Fibroblast of lung (primary cell): ENCODE measurements at regions not wholly inside any gene's neighbourhood (a gene's known extent, or its start where the extent isn't known, plus 50 kb on each side); places are given as distances from the start of the nearest gene placed in this dataset.

ENCODE experiments used
- DNase-seq, 2 donors: peaks; one replicate each; pipeline versions ENCODE4 v3.0.0 to v3.0.0-alpha.2; 2010; ENCODE audit warnings: low read depth in 2 of 2
- H2AFZ ChIP-seq: 2 replicates; pipeline ENCODE4 v1.5.1; 2012; ENCODE audit warnings: low read length, control low read depth, inconsistent platforms
- H3K27ac ChIP-seq: 2 replicates; pipeline ENCODE4 v1.5.1; 2011; ENCODE audit warnings: low read length, control low read depth; ENCODE audit not compliant: insufficient read depth
- H3K27me3 ChIP-seq: 2 replicates; pipeline ENCODE4 v1.5.1; 2011; ENCODE audit warnings: mild to moderate bottlenecking, low read length; ENCODE audit not compliant: control insufficient read depth, insufficient read depth
- H3K36me3 ChIP-seq: 2 replicates; pipeline ENCODE4 v1.5.1; 2011; ENCODE audit warnings: low read length; ENCODE audit not compliant: control insufficient read depth, insufficient read depth
- H3K4me1 ChIP-seq: 2 replicates; pipeline ENCODE4 v1.5.1; 2011; ENCODE audit warnings: low read length; ENCODE audit not compliant: control insufficient read depth, insufficient read depth; ENCODE audit errors: extremely low read depth
- H3K4me2 ChIP-seq: 2 replicates; pipeline ENCODE4 v1.5.1; 2011; ENCODE audit warnings: low read length, control low read depth; ENCODE audit not compliant: insufficient read depth; ENCODE audit errors: extremely low read depth
- H3K4me3 ChIP-seq, 4 experiments: fragments of 200-600 bp in 1 of 4; sonication (generic) in 1 of 4; replicated peaks in 1 of 4; 2 replicates each; pipeline ENCODE4 v1.5.1; 2011 to 2016; ENCODE audit warnings: low read length in 4 of 4, low read depth in 3 of 4, mild to moderate bottlenecking in 3 of 4, control low read depth in 2 of 4, inconsistent platforms in 1 of 4, mixed read lengths in 1 of 4; ENCODE audit not compliant: insufficient read depth in 1 of 4; ENCODE audit errors: control extremely low read depth in 1 of 4
- H3K79me2 ChIP-seq: 2 replicates; pipeline ENCODE4 v1.5.1; 2012; ENCODE audit warnings: mild to moderate bottlenecking, low read length, inconsistent platforms; ENCODE audit not compliant: control insufficient read depth, insufficient read depth
- H3K9ac ChIP-seq: 2 replicates; pipeline ENCODE4 v1.5.1; 2011; ENCODE audit warnings: mild to moderate bottlenecking, low read length, control low read depth; ENCODE audit not compliant: insufficient read depth
- H3K9me3 ChIP-seq: 2 replicates; pipeline ENCODE4 v1.5.1; 2012; ENCODE audit warnings: low read depth, low read length; ENCODE audit not compliant: control insufficient read depth, insufficient read depth
- H4K20me1 ChIP-seq: 2 replicates; pipeline ENCODE4 v1.5.1; 2011; ENCODE audit warnings: low read length; ENCODE audit not compliant: control insufficient read depth, insufficient read depth; ENCODE audit errors: extremely low read depth
- EZH2 ChIP-seq: IDR thresholded peaks from 2 replicates; pipeline ENCODE4 v1.5.1; 2012; ENCODE audit warnings: low read length, control low read depth, mild to moderate bottlenecking; ENCODE audit errors: missing control alignments
- TF ChIP-seq, protein P1 (sequence below), 2 donors: IDR thresholded peaks in 1 of 2; conservative IDR thresholded peaks in 1 of 2; 1 replicate in 1 of 2; 2 replicates in 1 of 2; pipeline ENCODE4 v1.5.1; 2011 to 2012; ENCODE audit warnings: low read length in 2 of 2, control low read depth in 1 of 2, inconsistent platforms in 1 of 2, low read depth in 1 of 2, mild to moderate bottlenecking in 1 of 2

DNA sequence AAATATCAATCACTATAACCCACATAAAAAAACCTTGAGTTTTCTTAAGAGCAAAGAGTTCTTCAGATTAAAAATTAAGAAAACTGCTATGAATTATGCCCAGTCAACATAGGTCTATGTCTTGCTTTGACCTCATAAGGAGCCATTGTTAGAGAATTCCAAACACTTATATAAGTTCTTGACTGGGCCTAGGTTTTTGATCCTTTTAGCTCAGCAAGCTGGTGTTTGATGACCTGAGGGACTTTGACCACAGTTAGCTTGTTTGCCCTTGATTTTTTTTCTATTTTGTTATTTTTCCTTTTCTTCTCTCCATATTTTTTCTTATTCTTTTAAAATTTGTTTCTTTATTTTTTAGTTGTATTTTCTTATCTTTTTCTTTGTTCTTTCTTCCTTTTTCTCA is 122.3 kb downstream of the RHOU start:
- DNase-seq: no peak
- no peaks in the 10 kb centered on the region for H4K20me1 ChIP-seq
- TF ChIP-seq EZH2: no peak
- TF ChIP-seq, protein P1, sequence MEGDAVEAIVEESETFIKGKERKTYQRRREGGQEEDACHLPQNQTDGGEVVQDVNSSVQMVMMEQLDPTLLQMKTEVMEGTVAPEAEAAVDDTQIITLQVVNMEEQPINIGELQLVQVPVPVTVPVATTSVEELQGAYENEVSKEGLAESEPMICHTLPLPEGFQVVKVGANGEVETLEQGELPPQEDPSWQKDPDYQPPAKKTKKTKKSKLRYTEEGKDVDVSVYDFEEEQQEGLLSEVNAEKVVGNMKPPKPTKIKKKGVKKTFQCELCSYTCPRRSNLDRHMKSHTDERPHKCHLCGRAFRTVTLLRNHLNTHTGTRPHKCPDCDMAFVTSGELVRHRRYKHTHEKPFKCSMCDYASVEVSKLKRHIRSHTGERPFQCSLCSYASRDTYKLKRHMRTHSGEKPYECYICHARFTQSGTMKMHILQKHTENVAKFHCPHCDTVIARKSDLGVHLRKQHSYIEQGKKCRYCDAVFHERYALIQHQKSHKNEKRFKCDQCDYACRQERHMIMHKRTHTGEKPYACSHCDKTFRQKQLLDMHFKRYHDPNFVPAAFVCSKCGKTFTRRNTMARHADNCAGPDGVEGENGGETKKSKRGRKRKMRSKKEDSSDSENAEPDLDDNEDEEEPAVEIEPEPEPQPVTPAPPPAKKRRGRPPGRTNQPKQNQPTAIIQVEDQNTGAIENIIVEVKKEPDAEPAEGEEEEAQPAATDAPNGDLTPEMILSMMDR (conservative IDR thresholded peaks at IDR 0.05 in 1 of 2, IDR thresholded peaks at IDR 0.05 in 1 of 2; ENCODE audit: low read depth in 1 of 2, low read length in 2 of 2): no peak
- no peak overlapping the region for H3K9ac ChIP-seq
- H2AFZ ChIP-seq: no peak overlapping the region
- no peaks in the 10 kb centered on the region for H3K36me3 ChIP-seq
- H3K27ac ChIP-seq: no peak overlapping the region
- no peak overlapping the region for H3K4me2 ChIP-seq
- no peaks in the 10 kb centered on the region for H3K27me3 ChIP-seq
- no peaks in the 10 kb centered on the region for H3K9me3 ChIP-seq
- no peak overlapping the region for H3K4me3 ChIP-seq
- H3K4me1 ChIP-seq: peaks cover 7% of the 10 kb centered on the region
- H3K79me2 ChIP-seq: no peaks in the 10 kb centered on the region

DNA sequence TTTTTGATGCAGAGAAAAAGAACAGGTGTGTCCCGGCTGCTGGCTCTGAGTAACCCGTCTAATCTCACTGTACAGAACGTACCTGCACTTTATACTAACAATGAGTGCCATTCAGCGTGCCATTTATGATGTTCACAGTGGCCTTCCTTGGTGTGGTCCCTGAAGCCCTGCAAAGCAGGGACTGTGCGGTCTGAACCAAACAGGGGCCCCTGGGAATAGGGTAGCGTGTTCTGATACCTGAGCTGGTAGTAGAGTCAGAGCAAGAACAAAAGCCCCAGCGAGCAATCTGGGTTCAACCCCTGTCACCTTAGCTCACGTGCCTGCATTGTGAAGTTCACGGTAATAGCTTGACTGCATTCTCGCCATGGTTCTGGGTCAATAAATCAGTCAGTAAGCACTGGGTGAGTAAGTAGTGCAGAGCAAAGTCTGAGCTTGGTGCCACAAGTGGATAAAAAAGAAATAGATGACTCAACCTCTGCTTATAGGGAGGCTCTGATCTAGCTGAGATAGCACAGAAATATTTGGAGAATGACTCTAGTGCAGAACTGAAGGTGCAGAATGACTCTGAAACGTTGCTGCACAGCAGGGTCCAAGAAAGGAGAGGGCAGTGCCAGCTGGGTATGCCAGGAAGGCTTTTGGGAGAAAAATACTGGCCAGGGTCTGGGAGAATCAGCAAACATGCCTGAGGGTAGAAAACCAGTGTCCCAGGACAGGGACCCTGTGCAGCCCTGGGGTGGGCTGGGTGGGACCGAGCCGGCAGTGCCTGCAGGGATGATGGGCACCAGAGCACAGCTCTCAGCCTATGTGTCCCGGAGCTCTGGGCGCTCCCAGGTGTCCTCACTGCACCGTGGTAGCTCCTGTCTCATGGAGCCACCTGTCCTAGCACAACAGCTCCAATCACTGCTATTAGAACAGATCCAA is 125.9 kb downstream of the RHOU start:
- Histone ChIP-seq H3K27ac (no peak overlapping the region), H2AFZ (no peak overlapping the region), H3K4me3 (no peak overlapping the region), H3K36me3 (no peaks in the 10 kb centered on the region), H3K27me3 (no peaks in the 10 kb centered on the region), H3K9me3 (no peaks in the 10 kb centered on the region), H3K9ac (no peak overlapping the region), H3K79me2 (no peaks in the 10 kb centered on the region), H4K20me1 (no peaks in the 10 kb centered on the region), H3K4me2 (no peak overlapping the region), H3K4me1 (peaks cover 7% of the 10 kb centered on the region)
- peak; percentile 79 to 91 for DNase-seq
- TF ChIP-seq EZH2: no peak
- TF ChIP-seq, protein P1 (conservative IDR thresholded peaks at IDR 0.05 in 1 of 2, IDR thresholded peaks at IDR 0.05 in 1 of 2; ENCODE audit: low read depth in 1 of 2, low read length in 2 of 2): no peak

DNA sequence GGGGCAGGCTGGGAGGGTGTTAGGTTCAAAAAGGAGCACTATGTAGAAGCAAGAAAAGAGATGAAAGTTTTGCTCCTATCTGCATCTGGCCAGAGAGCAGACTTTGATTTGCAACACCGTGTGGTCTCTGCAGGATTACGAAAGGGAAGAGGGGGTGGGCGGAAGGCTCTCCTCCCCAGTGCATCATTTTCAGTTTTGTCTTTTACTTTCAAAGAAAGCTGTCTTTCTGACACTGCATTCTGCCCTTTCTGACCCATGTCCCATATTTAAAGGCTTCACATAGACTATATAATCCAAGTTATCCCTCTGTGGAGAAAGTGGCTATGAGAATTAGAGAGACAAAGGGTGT is 126.5 kb downstream of the RHOU start:
- Histone ChIP-seq H2AFZ (no peak overlapping the region), H3K4me3 (no peak overlapping the region), H3K4me1 (peaks cover 7% of the 10 kb centered on the region), H3K27ac (no peak overlapping the region), H3K36me3 (no peaks in the 10 kb centered on the region), H3K27me3 (no peaks in the 10 kb centered on the region), H4K20me1 (no peaks in the 10 kb centered on the region), H3K9me3 (no peaks in the 10 kb centered on the region), H3K4me2 (no peak overlapping the region), H3K79me2 (no peaks in the 10 kb centered on the region), H3K9ac (no peak overlapping the region)
- no peak for DNase-seq
- TF ChIP-seq, protein P1 (conservative IDR thresholded peaks at IDR 0.05 in 1 of 2, IDR thresholded peaks at IDR 0.05 in 1 of 2; ENCODE audit: low read depth in 1 of 2, low read length in 2 of 2): no peak
- no peak for TF ChIP-seq EZH2
